Heart left ventricle (tissue), 13 donors: ENCODE measurements at regions not wholly inside any gene's neighbourhood (a gene's known extent, or its start where the extent isn't known, plus 50 kb on each side); places are given as distances from the start of the nearest gene placed in this dataset.

Experiments
- CTCF ChIP-seq, 12 donors: fragments of 200-600 bp; sonication (generic) in 4 of 12; IDR thresholded peaks; one replicate each; pipeline versions ENCODE4 v1.5.0 to v1.8.0; 2018 to 2022; ENCODE audit warnings: antibody characterized with exemption in 12 of 12, mild to moderate bottlenecking in 5 of 12
- POLR2A ChIP-seq, 2 donors: fragments of 450-650 bp; IDR thresholded peaks; one replicate each; pipeline ENCODE4 v1.6.1; 2017; ENCODE audit warnings: antibody characterized with exemption in 2 of 2, mild to moderate bottlenecking in 2 of 2, moderate library complexity in 2 of 2
- donor health status: ischemic (EF 13 %, LVEDD 7.1; RV severe dilation, severe dysfunction).
- donor health status: DM: no; HTN: yes; CAD: no.
- donor health status: DM: no; HTN: no; CAD: no.
- donor health status: ischemic (EF 25% LVEDD 6.9; RV normal size, moderate dysfunction).
- donor health status: ischemic (EF 25% LVEDD 5.7; RV mildly dilated, moderate dysfunction).
- donor health status: ischemic (EF 35%, LVEDD 5.7; RV mildly dilated, moderate dysfunction).
- donor health status: nonischemic (EF 11% LVEDD 7.7; RV severe dilation, severe dysfunction).
- donor health status: DM: yes; HTN: yes; CAD: no.
- donor health status: PGD.
- donor health status: ischemic (EF 29% LVEDD 5.4; RV normal size, mild dysfunction).
- donor health status: nonischemic (EF 23%, LVEDD 6.1; RV moderate dilation, normal function).

DNA sequence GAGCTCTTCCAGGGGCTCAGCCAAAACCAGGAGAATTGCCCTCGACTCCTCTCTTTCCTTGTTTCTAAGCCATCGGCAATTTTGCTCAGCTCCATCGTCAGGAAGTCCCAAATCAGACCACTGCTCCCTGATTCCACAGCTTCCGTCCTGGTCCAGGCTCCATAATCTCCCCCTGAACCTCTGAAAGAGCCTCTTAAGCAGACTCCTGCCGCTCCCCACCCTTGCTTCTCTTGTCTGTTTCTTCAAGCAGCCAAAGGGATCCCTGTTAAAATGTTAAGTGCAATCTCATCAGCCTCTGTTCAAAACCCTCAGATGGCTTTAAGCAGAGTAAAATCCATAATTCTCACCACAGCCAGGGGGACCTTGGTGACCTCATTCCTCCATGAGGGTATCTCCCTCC is 244.7 kb upstream of the SPTLC3 start:
- TF ChIP-seq CTCF (IDR thresholded peaks at IDR 0.05) = no peak
- no peak for TF ChIP-seq POLR2A (IDR thresholded peaks at IDR 0.05)
